Epithelial cell of proximal tubule (primary cell): ENCODE measurements at regions not wholly inside any gene's neighbourhood (a gene's known extent, or its start where the extent isn't known, plus 50 kb on each side); places are given as distances from the start of the nearest gene placed in this dataset.

Experiments used
- DNase-seq: peaks from one replicate; pipeline ENCODE4 v3.0.0-alpha.2; 2011; ENCODE audit warnings: low read depth
- H3K4me3 ChIP-seq: 2 replicates; pipeline ENCODE4 v1.5.1; 2011; ENCODE audit warnings: low read depth, mild to moderate bottlenecking, low read length
- TF ChIP-seq, protein P1 (sequence below): conservative IDR thresholded peaks from 2 replicates; pipeline ENCODE4 v1.5.1; 2012; ENCODE audit warnings: low read depth, mild to moderate bottlenecking, low read length

DNA sequence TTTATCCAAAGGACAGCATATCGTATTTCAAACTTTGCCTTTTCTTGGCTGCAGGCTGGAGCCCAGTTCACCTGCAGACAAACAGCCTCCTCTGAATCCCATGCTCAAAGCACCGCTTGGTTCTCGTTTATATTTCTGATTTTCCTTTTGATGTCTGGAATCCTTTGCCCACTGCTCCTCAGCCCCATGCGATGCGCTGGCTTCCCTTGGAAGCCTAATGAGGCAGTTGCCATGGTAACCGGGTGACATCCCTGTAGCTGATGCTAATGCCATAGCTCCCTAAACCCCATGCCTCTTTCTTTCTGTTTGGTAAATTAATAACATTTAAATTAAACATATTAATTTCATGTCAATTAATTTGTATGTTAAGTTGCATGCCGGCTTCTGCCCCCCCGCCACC is 327.1 kb downstream of the PRDM2 start:
- no peak overlapping the region for H3K4me3 ChIP-seq
- DNase-seq = no peak
- TF ChIP-seq, protein P1, sequence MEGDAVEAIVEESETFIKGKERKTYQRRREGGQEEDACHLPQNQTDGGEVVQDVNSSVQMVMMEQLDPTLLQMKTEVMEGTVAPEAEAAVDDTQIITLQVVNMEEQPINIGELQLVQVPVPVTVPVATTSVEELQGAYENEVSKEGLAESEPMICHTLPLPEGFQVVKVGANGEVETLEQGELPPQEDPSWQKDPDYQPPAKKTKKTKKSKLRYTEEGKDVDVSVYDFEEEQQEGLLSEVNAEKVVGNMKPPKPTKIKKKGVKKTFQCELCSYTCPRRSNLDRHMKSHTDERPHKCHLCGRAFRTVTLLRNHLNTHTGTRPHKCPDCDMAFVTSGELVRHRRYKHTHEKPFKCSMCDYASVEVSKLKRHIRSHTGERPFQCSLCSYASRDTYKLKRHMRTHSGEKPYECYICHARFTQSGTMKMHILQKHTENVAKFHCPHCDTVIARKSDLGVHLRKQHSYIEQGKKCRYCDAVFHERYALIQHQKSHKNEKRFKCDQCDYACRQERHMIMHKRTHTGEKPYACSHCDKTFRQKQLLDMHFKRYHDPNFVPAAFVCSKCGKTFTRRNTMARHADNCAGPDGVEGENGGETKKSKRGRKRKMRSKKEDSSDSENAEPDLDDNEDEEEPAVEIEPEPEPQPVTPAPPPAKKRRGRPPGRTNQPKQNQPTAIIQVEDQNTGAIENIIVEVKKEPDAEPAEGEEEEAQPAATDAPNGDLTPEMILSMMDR = no peak

DNA sequence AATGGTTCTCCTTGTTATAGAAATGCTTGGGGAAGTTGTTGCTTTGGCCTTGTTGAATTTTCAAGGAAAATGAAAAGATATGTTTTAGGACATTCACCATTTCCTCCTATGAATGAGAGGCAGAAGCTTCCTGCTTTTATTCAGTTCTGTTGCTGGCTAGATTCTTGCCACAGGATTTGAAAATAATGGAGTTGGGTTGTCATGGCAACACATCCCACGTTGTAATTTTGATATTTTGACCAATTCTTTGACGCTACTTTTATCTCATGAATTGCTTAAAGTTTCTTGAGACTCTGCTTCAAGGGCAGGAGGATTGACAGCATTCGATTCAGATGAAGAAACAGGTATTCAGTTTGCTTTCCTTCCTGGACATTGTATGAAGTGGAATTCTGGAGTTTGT is 331.5 kb downstream of the PRDM2 start:
- no peak overlapping the region for H3K4me3 ChIP-seq
- no peak for DNase-seq
- TF ChIP-seq, protein P1 = no peak

DNA sequence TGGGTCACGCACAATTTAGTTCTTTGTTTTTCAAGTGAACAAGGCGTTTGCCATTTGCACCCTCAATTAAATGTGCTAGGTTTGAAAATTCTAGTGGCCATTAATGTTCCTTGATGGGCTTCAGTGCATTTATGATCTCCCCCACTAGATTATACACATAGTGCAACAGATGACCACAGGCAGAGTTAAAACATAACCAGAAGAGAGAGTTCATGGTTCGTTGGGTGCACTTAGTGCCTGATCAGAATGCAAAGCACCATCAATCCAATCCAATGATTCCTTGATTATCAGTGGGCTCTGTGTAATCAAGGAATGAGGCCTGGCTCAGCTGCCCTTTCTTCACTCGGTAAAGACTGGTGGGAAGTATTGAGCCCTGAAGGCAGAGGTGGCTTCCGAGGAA is 334.5 kb downstream of the PRDM2 start:
- no peak overlapping the region for H3K4me3 ChIP-seq
- no peak for DNase-seq

DNA sequence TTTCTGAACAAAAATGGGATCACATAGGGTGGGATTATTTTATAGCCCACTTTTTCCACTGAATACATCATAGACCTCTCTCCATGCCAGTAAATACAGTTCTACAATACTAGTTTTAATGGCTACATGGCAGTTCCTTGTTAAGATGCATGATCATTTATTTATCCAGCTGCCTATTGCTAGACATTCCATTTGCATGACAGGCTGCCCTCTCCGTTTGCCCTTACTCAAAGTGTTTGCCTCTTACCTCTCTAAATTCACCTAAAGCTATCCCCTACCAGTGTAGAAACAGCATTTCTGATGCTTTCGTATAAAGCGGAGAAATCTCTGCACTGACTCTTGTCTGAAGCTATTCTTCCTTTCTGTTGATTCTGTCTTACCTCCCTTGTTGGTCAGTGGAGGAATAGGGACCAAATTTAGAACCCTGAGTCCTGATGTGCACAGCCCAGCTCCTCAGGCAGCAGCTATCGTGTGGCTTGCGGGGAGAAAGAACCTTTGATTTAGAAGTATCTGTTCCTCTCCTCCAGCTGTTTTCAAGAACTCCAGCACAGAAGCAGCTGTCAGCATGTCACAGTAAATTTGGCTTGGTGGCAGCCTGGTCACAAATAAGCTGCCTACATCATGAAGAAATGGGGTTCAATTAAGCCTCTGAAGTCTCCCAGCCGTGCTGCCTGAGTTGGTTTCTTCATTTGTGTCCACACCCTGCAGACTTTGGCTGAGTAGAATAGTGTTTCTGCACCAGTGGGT is 337.3 kb downstream of the PRDM2 start:
- H3K4me3 ChIP-seq = no peak overlapping the region
- no peak for DNase-seq
- TF ChIP-seq, protein P1 = no peak

More for the DNA sequence above, 334.5 kb downstream of the PRDM2 start:
- TF ChIP-seq, protein P1 = no peak

DNA sequence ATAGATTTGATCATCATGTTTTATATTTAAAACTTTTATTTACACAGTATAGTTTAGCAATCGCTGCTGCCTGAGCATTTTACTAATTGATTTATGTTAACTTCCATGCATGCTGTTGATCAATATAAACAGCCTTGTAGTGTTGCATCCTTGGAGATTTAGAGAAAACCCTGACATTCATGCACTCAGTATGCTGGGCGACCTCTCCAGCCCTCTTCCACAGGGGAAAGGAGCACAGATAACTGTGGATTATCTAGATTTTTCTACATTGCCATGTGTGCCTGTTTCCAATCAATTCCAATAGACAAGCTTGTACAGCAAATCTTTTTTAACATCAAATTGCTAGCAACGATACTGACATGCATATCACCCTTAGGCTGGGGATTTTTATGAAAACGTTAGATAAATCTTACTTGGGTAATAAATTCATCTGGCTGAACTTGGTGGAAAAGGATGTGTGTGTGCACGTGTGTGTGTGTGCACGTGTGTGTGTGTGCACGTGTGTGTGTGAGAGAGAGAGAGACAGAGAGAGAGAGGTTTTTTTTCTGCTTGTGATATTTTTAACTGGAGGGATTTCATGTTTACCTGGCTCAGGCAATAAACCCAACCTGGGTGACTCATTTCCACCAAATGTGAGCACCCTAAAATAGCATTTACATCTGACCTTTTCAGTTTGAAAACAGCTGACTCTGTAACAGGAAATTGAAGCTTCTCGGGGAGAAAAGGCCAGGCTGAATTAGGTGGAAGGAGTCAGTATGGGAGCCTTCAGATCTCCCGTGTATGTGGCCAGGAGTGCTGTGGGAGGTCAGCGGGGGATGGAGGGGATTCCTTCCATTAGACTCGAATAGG is 339.8 kb downstream of the PRDM2 start:
- TF ChIP-seq, protein P1 = no peak
- DNase-seq = no peak
- H3K4me3 ChIP-seq = no peak overlapping the region

DNA sequence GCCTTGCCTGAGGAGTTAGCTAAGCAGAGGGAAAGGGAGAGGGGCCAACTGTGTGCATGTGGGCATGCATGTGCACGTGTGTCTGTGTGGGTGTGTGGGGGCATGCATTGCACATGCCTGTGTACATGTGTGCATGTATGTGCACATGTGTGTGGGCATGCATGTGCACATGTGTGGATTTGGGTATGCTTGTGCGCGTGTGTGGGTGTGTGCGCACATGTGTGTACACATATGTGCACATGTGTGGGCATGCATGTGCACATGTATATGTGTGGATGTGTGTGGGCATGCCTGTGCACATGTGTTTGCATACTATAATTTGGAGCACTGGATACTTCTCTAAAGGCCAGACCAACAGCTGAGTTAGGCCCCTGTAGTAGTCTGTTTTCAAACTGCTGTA is 350.0 kb downstream of the PRDM2 start:
- DNase-seq = no peak
- TF ChIP-seq, protein P1 = no peak

More for the DNA sequence above, 350.0 kb downstream of the PRDM2 start:
- no peak overlapping the region for H3K4me3 ChIP-seq
